ENCODE measurements at regions not wholly inside any gene's neighbourhood (a gene's known extent, or its start where the extent isn't known, plus 50 kb on each side); places are given as distances from the start of the nearest gene placed in this dataset.
"Not testable (repeated sequence)": the region's sequence is repeated elsewhere in the genome, so short reads cannot be mapped to it uniquely, and the experiment has no call there.

GRCh38 chr5:3481175-3481574 is 114.5 kb upstream of the IRX1 start:
- DNase-seq: no peak

- DNase-seq: no peak
Measured at GRCh38 chr5:3475674-3476073, 120.0 kb upstream of the IRX1 start.

GRCh38 chr5:3466392-3466791 is 129.2 kb upstream of the IRX1 start:
- DNase-seq: no peak

GRCh38 chr5:3460416-3460815 is 135.2 kb upstream of the IRX1 start:
- DNase-seq: no peak

GRCh38 chr5:3456121-3456681 is 139.4 kb upstream of the IRX1 start:
- DNase-seq: no peak

GRCh38 chr5:3454028-3454427 is 141.6 kb upstream of the IRX1 start:
- not testable (repeated sequence) for DNase-seq

- no peak for DNase-seq
Measured at GRCh38 chr5:3452622-3453021, 143.0 kb upstream of the IRX1 start.

- no peak for DNase-seq
Measured at GRCh38 chr5:3451961-3452360, 143.7 kb upstream of the IRX1 start.

GRCh38 chr5:3449481-3449880 is 146.2 kb upstream of the IRX1 start:
- no peak for DNase-seq

GRCh38 chr5:3446410-3446809 is 149.2 kb upstream of the IRX1 start:
- DNase-seq: no peak

GRCh38 chr5:3445517-3445916 is 150.1 kb upstream of the IRX1 start:
- DNase-seq: not testable (repeated sequence)

- DNase-seq: no peak
Measured at GRCh38 chr5:3432135-3432534, 163.5 kb upstream of the IRX1 start.

GRCh38 chr5:3430691-3431090 is 164.9 kb upstream of the IRX1 start:
- no peak for DNase-seq

GRCh38 chr5:3429962-3430361 is 165.7 kb upstream of the IRX1 start:
- no peak for DNase-seq

- DNase-seq: peak; percentile 2
Measured at GRCh38 chr5:3428334-3428733, 167.3 kb upstream of the IRX1 start.

GRCh38 chr5:3424946-3425345 is 170.7 kb upstream of the IRX1 start:
- no peak for DNase-seq

GRCh38 chr5:3417376-3417943 is 178.2 kb upstream of the IRX1 start:
- no peak for DNase-seq

- no peak for DNase-seq
Measured at GRCh38 chr5:3414371-3414770, 181.3 kb upstream of the IRX1 start.

- no peak for DNase-seq
Measured at GRCh38 chr5:3412146-3412545, 183.5 kb upstream of the IRX1 start.

GRCh38 chr5:3411363-3411762 is 184.3 kb upstream of the IRX1 start:
- no peak for DNase-seq

- no peak for DNase-seq
Measured at GRCh38 chr5:3401635-3402034, 194.0 kb upstream of the IRX1 start.

- no peak for DNase-seq
Measured at GRCh38 chr5:3400659-3401058, 195.0 kb upstream of the IRX1 start.

GRCh38 chr5:3394891-3395599 is 200.6 kb upstream of the IRX1 start:
- DNase-seq: no peak

GRCh38 chr5:3393920-3394597 is 201.6 kb upstream of the IRX1 start:
- DNase-seq: no peak
